ENCODE measurements at regions not wholly inside any gene's neighbourhood (a gene's known extent, or its start where the extent isn't known, plus 50 kb on each side); places are given as distances from the start of the nearest gene placed in this dataset.

DNA sequence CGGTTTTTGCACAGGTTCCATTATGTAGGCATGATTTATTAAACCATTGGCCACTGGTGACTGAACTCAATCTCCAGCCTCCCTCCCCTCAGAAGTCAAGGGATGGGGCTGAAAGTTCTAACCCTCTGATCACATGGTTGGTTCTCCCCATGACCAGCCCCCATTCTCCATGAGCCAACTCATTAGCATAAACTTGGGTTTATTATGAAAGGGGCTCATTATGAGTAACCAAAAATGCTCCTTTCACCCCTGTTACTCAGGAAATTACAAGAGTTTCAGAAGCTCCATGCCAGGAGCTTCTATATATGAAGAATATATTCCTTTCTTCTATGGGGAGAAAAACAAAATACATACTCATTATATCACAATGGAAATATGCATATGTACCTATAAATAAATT is 555.3 kb downstream of the HS3ST4 start:
- CTCF ChIA-PET: no interaction called here
- peaks cover 15% of the 10 kb centered on the region for H3K36me3 Mint-ChIP-seq
- no peaks in the 10 kb centered on the region for H3K4me1 Mint-ChIP-seq
- peaks cover 40% of the 10 kb centered on the region for H3K9me3 Mint-ChIP-seq
- no peak overlapping the region for H3K27ac Mint-ChIP-seq
- TF ChIP-seq RORB (CRISPR knock-in tag; IDR thresholded peaks at IDR 0.05) (no peak), ZNF317 (CRISPR knock-in tag; IDR thresholded peaks at IDR 0.05; ENCODE audit: borderline replicate concordance, low read depth) (no peak), JAZF1 (CRISPR knock-in tag; IDR thresholded peaks at IDR 0.05) (no peak), NFYB (CRISPR knock-in tag; conservative IDR thresholded peaks at IDR 0.05; ENCODE audit: low read depth) (no peak), GTF2I (CRISPR knock-in tag; conservative IDR thresholded peaks at IDR 0.05) (no peak), PRRX2 (CRISPR knock-in tag; IDR thresholded peaks at IDR 0.05) (no peak), NFATC4 (CRISPR knock-in tag; IDR thresholded peaks at IDR 0.05) (no peak), GRHL2 (CRISPR knock-in tag; IDR thresholded peaks at IDR 0.05; ENCODE audit: insufficient replicate concordance, severe bottlenecking) (no peak)
- TF ChIP-seq, protein P1, sequence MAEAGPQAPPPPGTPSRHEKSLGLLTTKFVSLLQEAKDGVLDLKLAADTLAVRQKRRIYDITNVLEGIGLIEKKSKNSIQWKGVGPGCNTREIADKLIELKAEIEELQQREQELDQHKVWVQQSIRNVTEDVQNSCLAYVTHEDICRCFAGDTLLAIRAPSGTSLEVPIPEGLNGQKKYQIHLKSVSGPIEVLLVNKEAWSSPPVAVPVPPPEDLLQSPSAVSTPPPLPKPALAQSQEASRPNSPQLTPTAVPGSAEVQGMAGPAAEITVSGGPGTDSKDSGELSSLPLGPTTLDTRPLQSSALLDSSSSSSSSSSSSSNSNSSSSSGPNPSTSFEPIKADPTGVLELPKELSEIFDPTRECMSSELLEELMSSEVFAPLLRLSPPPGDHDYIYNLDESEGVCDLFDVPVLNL (CRISPR knock-in tag; IDR thresholded peaks at IDR 0.05; ENCODE audit: borderline replicate concordance, low read depth): no peak
- TF ChIP-seq, protein P2, sequence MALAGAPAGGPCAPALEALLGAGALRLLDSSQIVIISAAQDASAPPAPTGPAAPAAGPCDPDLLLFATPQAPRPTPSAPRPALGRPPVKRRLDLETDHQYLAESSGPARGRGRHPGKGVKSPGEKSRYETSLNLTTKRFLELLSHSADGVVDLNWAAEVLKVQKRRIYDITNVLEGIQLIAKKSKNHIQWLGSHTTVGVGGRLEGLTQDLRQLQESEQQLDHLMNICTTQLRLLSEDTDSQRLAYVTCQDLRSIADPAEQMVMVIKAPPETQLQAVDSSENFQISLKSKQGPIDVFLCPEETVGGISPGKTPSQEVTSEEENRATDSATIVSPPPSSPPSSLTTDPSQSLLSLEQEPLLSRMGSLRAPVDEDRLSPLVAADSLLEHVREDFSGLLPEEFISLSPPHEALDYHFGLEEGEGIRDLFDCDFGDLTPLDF (CRISPR knock-in tag; IDR thresholded peaks at IDR 0.05): no peak
- TF ChIP-seq, protein P3, sequence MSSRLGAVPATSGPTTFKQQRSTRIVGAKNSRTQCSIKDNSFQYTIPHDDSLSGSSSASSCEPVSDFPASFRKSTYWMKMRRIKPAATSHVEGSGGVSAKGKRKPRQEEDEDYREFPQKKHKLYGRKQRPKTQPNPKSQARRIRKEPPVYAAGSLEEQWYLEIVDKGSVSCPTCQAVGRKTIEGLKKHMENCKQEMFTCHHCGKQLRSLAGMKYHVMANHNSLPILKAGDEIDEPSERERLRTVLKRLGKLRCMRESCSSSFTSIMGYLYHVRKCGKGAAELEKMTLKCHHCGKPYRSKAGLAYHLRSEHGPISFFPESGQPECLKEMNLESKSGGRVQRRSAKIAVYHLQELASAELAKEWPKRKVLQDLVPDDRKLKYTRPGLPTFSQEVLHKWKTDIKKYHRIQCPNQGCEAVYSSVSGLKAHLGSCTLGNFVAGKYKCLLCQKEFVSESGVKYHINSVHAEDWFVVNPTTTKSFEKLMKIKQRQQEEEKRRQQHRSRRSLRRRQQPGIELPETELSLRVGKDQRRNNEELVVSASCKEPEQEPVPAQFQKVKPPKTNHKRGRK (CRISPR knock-in tag; IDR thresholded peaks at IDR 0.05; ENCODE audit: borderline replicate concordance): no peak
- TF ChIP-seq, protein P4, sequence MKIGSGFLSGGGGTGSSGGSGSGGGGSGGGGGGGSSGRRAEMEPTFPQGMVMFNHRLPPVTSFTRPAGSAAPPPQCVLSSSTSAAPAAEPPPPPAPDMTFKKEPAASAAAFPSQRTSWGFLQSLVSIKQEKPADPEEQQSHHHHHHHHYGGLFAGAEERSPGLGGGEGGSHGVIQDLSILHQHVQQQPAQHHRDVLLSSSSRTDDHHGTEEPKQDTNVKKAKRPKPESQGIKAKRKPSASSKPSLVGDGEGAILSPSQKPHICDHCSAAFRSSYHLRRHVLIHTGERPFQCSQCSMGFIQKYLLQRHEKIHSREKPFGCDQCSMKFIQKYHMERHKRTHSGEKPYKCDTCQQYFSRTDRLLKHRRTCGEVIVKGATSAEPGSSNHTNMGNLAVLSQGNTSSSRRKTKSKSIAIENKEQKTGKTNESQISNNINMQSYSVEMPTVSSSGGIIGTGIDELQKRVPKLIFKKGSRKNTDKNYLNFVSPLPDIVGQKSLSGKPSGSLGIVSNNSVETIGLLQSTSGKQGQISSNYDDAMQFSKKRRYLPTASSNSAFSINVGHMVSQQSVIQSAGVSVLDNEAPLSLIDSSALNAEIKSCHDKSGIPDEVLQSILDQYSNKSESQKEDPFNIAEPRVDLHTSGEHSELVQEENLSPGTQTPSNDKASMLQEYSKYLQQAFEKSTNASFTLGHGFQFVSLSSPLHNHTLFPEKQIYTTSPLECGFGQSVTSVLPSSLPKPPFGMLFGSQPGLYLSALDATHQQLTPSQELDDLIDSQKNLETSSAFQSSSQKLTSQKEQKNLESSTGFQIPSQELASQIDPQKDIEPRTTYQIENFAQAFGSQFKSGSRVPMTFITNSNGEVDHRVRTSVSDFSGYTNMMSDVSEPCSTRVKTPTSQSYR (CRISPR knock-in tag; IDR thresholded peaks at IDR 0.05): no peak
- DNase-seq (ENCODE audit: low spot score) (no peak), ATAC-seq (no peak)
- POLR2A ChIA-PET: no interaction called here
- no peak overlapping the region for H3K4me3 Mint-ChIP-seq
- H3K27me3 Mint-ChIP-seq (ENCODE audit: low read depth): no peaks in the 10 kb centered on the region; the same call in 1 of the 2 replicates

DNA sequence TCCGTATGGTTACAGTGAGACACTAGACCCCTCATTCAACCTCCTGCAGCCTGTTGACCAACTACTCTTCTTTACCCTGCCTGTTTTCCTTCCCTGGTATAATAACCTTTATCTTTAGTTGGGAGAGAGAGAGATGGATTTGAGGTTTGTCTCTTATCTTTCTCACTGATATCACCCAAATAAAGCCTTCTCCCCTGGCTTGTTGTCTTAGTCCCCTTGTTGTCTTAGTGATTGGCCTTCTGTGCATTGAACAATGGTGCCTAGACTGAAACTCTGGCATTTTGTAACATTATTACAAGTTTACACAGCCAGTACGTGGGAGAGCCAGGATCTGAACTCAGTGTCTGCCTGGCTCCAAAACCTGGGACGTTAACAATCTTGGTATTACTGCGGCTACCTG is 560.8 kb downstream of the HS3ST4 start:
- Mint-ChIP-seq H3K27me3 (ENCODE audit: low read depth) (no peaks in the 10 kb centered on the region), H3K4me1 (0 out of 2 replicates have a peak, but pooled peaks cover 3% of the 10 kb centered on the region), H3K36me3 (peaks cover 14% of the 10 kb centered on the region), H3K27ac (no peak overlapping the region), H3K9me3 (peaks cover 31% of the 10 kb centered on the region), H3K4me3 (no peak overlapping the region)
- CTCF ChIA-PET: no interaction called here
- DNase-seq (ENCODE audit: low spot score): no peak
- ATAC-seq: no peak
- POLR2A ChIA-PET: no interaction called here
- TF ChIP-seq, protein P5, sequence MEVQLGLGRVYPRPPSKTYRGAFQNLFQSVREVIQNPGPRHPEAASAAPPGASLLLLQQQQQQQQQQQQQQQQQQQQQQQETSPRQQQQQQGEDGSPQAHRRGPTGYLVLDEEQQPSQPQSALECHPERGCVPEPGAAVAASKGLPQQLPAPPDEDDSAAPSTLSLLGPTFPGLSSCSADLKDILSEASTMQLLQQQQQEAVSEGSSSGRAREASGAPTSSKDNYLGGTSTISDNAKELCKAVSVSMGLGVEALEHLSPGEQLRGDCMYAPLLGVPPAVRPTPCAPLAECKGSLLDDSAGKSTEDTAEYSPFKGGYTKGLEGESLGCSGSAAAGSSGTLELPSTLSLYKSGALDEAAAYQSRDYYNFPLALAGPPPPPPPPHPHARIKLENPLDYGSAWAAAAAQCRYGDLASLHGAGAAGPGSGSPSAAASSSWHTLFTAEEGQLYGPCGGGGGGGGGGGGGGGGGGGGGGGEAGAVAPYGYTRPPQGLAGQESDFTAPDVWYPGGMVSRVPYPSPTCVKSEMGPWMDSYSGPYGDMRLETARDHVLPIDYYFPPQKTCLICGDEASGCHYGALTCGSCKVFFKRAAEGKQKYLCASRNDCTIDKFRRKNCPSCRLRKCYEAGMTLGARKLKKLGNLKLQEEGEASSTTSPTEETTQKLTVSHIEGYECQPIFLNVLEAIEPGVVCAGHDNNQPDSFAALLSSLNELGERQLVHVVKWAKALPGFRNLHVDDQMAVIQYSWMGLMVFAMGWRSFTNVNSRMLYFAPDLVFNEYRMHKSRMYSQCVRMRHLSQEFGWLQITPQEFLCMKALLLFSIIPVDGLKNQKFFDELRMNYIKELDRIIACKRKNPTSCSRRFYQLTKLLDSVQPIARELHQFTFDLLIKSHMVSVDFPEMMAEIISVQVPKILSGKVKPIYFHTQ (CRISPR knock-in tag; IDR thresholded peaks at IDR 0.05): no peak
- TF ChIP-seq, protein P3 (CRISPR knock-in tag; IDR thresholded peaks at IDR 0.05; ENCODE audit: borderline replicate concordance): no peak
- TF ChIP-seq ELF4 (CRISPR knock-in tag; IDR thresholded peaks at IDR 0.05; ENCODE audit: low read depth) (no peak), HMGA2 (CRISPR knock-in tag; IDR thresholded peaks at IDR 0.05) (no peak), IRF2 (CRISPR knock-in tag; IDR thresholded peaks at IDR 0.05; ENCODE audit: borderline replicate concordance, low read depth) (no peak), PRRX2 (CRISPR knock-in tag; IDR thresholded peaks at IDR 0.05) (no peak), JAZF1 (CRISPR knock-in tag; IDR thresholded peaks at IDR 0.05) (no peak), NFE2L1 (CRISPR knock-in tag; IDR thresholded peaks at IDR 0.05) (no peak), FOXK1 (CRISPR knock-in tag; IDR thresholded peaks at IDR 0.05) (no peak), ZNF263 (CRISPR knock-in tag; IDR thresholded peaks at IDR 0.05; ENCODE audit: low read depth) (no peak)
- TF ChIP-seq, protein P6, sequence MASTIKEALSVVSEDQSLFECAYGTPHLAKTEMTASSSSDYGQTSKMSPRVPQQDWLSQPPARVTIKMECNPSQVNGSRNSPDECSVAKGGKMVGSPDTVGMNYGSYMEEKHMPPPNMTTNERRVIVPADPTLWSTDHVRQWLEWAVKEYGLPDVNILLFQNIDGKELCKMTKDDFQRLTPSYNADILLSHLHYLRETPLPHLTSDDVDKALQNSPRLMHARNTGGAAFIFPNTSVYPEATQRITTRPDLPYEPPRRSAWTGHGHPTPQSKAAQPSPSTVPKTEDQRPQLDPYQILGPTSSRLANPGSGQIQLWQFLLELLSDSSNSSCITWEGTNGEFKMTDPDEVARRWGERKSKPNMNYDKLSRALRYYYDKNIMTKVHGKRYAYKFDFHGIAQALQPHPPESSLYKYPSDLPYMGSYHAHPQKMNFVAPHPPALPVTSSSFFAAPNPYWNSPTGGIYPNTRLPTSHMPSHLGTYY (CRISPR knock-in tag; IDR thresholded peaks at IDR 0.05): no peak
- TF ChIP-seq, protein P7, sequence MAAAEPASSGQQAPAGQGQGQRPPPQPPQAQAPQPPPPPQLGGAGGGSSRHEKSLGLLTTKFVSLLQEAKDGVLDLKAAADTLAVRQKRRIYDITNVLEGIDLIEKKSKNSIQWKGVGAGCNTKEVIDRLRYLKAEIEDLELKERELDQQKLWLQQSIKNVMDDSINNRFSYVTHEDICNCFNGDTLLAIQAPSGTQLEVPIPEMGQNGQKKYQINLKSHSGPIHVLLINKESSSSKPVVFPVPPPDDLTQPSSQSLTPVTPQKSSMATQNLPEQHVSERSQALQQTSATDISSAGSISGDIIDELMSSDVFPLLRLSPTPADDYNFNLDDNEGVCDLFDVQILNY (CRISPR knock-in tag; IDR thresholded peaks at IDR 0.05): no peak
